NCI-H1436 treated with DMSO at 0.1 percent for 48 hours (cell line): ENCODE measurements at regions not wholly inside any gene's neighbourhood (a gene's known extent, or its start where the extent isn't known, plus 50 kb on each side); places are given as distances from the start of the nearest gene placed in this dataset.

Experiments used
- DNase-seq: peaks from one replicate; lab custom pipeline; 2025; lab: John Stamatoyannopoulos, UW

- no peak for DNase-seq
These were observed 224.2 kb downstream of the CLIC5 start for GRCh38 chr6:45791211-45792168.

GRCh38 chr6:45789238-45789637, 226.4 kb downstream of the CLIC5 start:
- no peak for DNase-seq

- DNase-seq = no peak
These were observed 228.3 kb downstream of the CLIC5 start for GRCh38 chr6:45787384-45787783.

GRCh38 chr6:45786355-45786781, 229.3 kb downstream of the CLIC5 start:
- peak; percentile 72 for DNase-seq

GRCh38 chr6:45784250-45784649, 231.4 kb downstream of the CLIC5 start:
- DNase-seq = no peak

- no peak for DNase-seq
These were observed 231.9 kb downstream of the CLIC5 start for GRCh38 chr6:45783716-45784115.

GRCh38 chr6:45781890-45782289, 233.8 kb downstream of the CLIC5 start:
- no peak for DNase-seq

- no peak for DNase-seq
These were observed 235.1 kb downstream of the CLIC5 start for GRCh38 chr6:45780523-45780922.

- no peak for DNase-seq
These were observed 240.5 kb downstream of the CLIC5 start for GRCh38 chr6:45775026-45775697.

- no peak for DNase-seq
These were observed 241.8 kb downstream of the CLIC5 start for GRCh38 chr6:45773906-45774305.

- no peak for DNase-seq
These were observed 242.7 kb downstream of the CLIC5 start for GRCh38 chr6:45772886-45773495.

GRCh38 chr6:45772051-45772450, 243.6 kb downstream of the CLIC5 start:
- no peak for DNase-seq

- no peak for DNase-seq
These were observed 252.4 kb downstream of the CLIC5 start for GRCh38 chr6:45763281-45763680.

GRCh38 chr6:45759472-45759810, 256.2 kb downstream of the CLIC5 start:
- no peak for DNase-seq

- DNase-seq = no peak
These were observed 256.7 kb downstream of the CLIC5 start for GRCh38 chr6:45758787-45759471.

- DNase-seq = no peak
These were observed 258.1 kb downstream of the CLIC5 start for GRCh38 chr6:45757443-45758130.

- no peak for DNase-seq
These were observed 259.1 kb downstream of the CLIC5 start for GRCh38 chr6:45756606-45757005.

- no peak for DNase-seq
These were observed 261.2 kb downstream of the CLIC5 start for GRCh38 chr6:45754432-45754831.

GRCh38 chr6:45746046-45746445, 269.6 kb downstream of the CLIC5 start:
- no peak for DNase-seq

- DNase-seq = no peak
These were observed 272.5 kb downstream of the CLIC5 start for GRCh38 chr6:45743028-45743615.

- DNase-seq = no peak
These were observed 273.1 kb downstream of the CLIC5 start for GRCh38 chr6:45742591-45742990.
